ENCODE measurements at regions not wholly inside any gene's neighbourhood (a gene's known extent, or its start where the extent isn't known, plus 50 kb on each side); places are given as distances from the start of the nearest gene placed in this dataset.
"Not testable (repeated sequence)": the region's sequence is repeated elsewhere in the genome, so short reads cannot be mapped to it uniquely, and the experiment has no call there.

GRCh38 chr12:131202592-131203378, 249.1 kb downstream of the ADGRD1 start:
- Mint-ChIP-seq H3K9me3 (no peaks in the 10 kb centered on the region), H3K27me3 (no peaks in the 10 kb centered on the region), H3K4me3 (no peak overlapping the region), H3K36me3 (ENCODE audit: low read depth) (no peaks in the 10 kb centered on the region), H3K4me1 (ENCODE audit: low read depth) (no peaks in the 10 kb centered on the region), H3K27ac (no peak overlapping the region)
- Histone ChIP-seq H3K4me1 (ENCODE audit: insufficient read depth, low read length) (no peaks in the 10 kb centered on the region), H3K27ac (ENCODE audit: low read depth in 1 of 2, low read length in 2 of 2) (no peak overlapping the region), H3K36me3 (ENCODE audit: insufficient read depth, low read length) (no peaks in the 10 kb centered on the region), H3K27me3 (ENCODE audit: control insufficient read depth in 1 of 2, insufficient read depth in 2 of 2, low read length in 2 of 2) (no peaks in the 10 kb centered on the region), H3K9me3 (ENCODE audit: control insufficient read depth in 1 of 2, insufficient read depth in 1 of 2, low read length in 2 of 2) (no peaks in the 10 kb centered on the region), H3K4me3 (ENCODE audit: low read length) (no peak overlapping the region)
- DNase-seq (no peak), ATAC-seq (ENCODE audit: poor library complexity) (no peak)
- POLR2A ChIA-PET, result no interaction called here
- TF ChIP-seq, protein P1, sequence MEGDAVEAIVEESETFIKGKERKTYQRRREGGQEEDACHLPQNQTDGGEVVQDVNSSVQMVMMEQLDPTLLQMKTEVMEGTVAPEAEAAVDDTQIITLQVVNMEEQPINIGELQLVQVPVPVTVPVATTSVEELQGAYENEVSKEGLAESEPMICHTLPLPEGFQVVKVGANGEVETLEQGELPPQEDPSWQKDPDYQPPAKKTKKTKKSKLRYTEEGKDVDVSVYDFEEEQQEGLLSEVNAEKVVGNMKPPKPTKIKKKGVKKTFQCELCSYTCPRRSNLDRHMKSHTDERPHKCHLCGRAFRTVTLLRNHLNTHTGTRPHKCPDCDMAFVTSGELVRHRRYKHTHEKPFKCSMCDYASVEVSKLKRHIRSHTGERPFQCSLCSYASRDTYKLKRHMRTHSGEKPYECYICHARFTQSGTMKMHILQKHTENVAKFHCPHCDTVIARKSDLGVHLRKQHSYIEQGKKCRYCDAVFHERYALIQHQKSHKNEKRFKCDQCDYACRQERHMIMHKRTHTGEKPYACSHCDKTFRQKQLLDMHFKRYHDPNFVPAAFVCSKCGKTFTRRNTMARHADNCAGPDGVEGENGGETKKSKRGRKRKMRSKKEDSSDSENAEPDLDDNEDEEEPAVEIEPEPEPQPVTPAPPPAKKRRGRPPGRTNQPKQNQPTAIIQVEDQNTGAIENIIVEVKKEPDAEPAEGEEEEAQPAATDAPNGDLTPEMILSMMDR (IDR thresholded peaks at IDR 0.05), result no peak
- intact Hi-C loops (cut with DNase I, micrococcal nuclease), result no loop called here
- CTCF ChIA-PET, result no interaction called here

- no peak overlapping the region for H3K27ac ChIP-seq (ENCODE audit: low read depth in 1 of 2, low read length in 2 of 2)
- Mint-ChIP-seq H3K36me3 (ENCODE audit: low read depth) (no peaks in the 10 kb centered on the region), H3K27me3 (no peaks in the 10 kb centered on the region), H3K4me3 (no peak overlapping the region), H3K4me1 (ENCODE audit: low read depth) (no peaks in the 10 kb centered on the region), H3K27ac (no peak overlapping the region), H3K9me3 (no peaks in the 10 kb centered on the region)
- H3K4me1 ChIP-seq (ENCODE audit: insufficient read depth, low read length), result no peaks in the 10 kb centered on the region
- ChIA-PET CTCF (no interaction called here), POLR2A (no interaction called here)
- H3K27me3 ChIP-seq (ENCODE audit: control insufficient read depth in 1 of 2, insufficient read depth in 2 of 2, low read length in 2 of 2), result no peaks in the 10 kb centered on the region
- intact Hi-C loops (cut with DNase I, micrococcal nuclease), result no loop called here
- no peak overlapping the region for H3K4me3 ChIP-seq (ENCODE audit: low read length)
- DNase-seq, result no peak
- H3K9me3 ChIP-seq (ENCODE audit: control insufficient read depth in 1 of 2, insufficient read depth in 1 of 2, low read length in 2 of 2), result no peaks in the 10 kb centered on the region
- H3K36me3 ChIP-seq (ENCODE audit: insufficient read depth, low read length), result no peaks in the 10 kb centered on the region
- TF ChIP-seq, protein P1 (IDR thresholded peaks at IDR 0.05), result no peak
- ATAC-seq (ENCODE audit: poor library complexity), result no peak
Measured at GRCh38 chr12:131203666-131204415, 250.1 kb downstream of the ADGRD1 start.

- Histone ChIP-seq H3K36me3 (ENCODE audit: insufficient read depth, low read length) (no peaks in the 10 kb centered on the region), H3K4me3 (ENCODE audit: low read length) (no peak overlapping the region), H3K27me3 (ENCODE audit: control insufficient read depth in 1 of 2, insufficient read depth in 2 of 2, low read length in 2 of 2) (no peaks in the 10 kb centered on the region), H3K9me3 (ENCODE audit: control insufficient read depth in 1 of 2, insufficient read depth in 1 of 2, low read length in 2 of 2) (no peaks in the 10 kb centered on the region), H3K27ac (ENCODE audit: low read depth in 1 of 2, low read length in 2 of 2) (no peak overlapping the region), H3K4me1 (ENCODE audit: insufficient read depth, low read length) (peaks cover 5% of the 10 kb centered on the region)
- H3K4me3 Mint-ChIP-seq, result no peak overlapping the region
- ChIA-PET CTCF (no interaction called here), POLR2A (no interaction called here)
- H3K9me3 Mint-ChIP-seq, result no peaks in the 10 kb centered on the region
- TF ChIP-seq, protein P1 (IDR thresholded peaks at IDR 0.05), result no peak
- no peaks in the 10 kb centered on the region for H3K27me3 Mint-ChIP-seq
- ATAC-seq (ENCODE audit: poor library complexity) (no peak), DNase-seq (no peak)
- H3K27ac Mint-ChIP-seq, result no peak overlapping the region
- intact Hi-C loops (cut with DNase I, micrococcal nuclease), result no loop called here
- H3K4me1 Mint-ChIP-seq (ENCODE audit: low read depth), result peaks cover 3% of the 10 kb centered on the region
- H3K36me3 Mint-ChIP-seq (ENCODE audit: low read depth), result no peaks in the 10 kb centered on the region
Measured at GRCh38 chr12:131204416-131205274, 250.9 kb downstream of the ADGRD1 start.

GRCh38 chr12:131205275-131205933, 251.7 kb downstream of the ADGRD1 start:
- H3K27ac Mint-ChIP-seq; POLR2A ChIA-PET; H3K9me3 Mint-ChIP-seq; H3K36me3 Mint-ChIP-seq (ENCODE audit: low read depth); intact Hi-C loops (cut with DNase I, micrococcal nuclease); DNase-seq; H3K27me3 Mint-ChIP-seq; H3K36me3 ChIP-seq (ENCODE audit: insufficient read depth, low read length); H3K4me3 ChIP-seq (ENCODE audit: low read length); H3K27ac ChIP-seq (ENCODE audit: low read depth in 1 of 2, low read length in 2 of 2); H3K4me3 Mint-ChIP-seq; H3K4me1 Mint-ChIP-seq (ENCODE audit: low read depth); H3K4me1 ChIP-seq (ENCODE audit: insufficient read depth, low read length); ATAC-seq (ENCODE audit: poor library complexity); H3K27me3 ChIP-seq (ENCODE audit: control insufficient read depth in 1 of 2, insufficient read depth in 2 of 2, low read length in 2 of 2); CTCF ChIA-PET; H3K9me3 ChIP-seq (ENCODE audit: control insufficient read depth in 1 of 2, insufficient read depth in 1 of 2, low read length in 2 of 2): not testable (repeated sequence)
